ENCODE measurements at regions not wholly inside any gene's neighbourhood (a gene's known extent, or its start where the extent isn't known, plus 50 kb on each side); places are given as distances from the start of the nearest gene placed in this dataset.

DNA sequence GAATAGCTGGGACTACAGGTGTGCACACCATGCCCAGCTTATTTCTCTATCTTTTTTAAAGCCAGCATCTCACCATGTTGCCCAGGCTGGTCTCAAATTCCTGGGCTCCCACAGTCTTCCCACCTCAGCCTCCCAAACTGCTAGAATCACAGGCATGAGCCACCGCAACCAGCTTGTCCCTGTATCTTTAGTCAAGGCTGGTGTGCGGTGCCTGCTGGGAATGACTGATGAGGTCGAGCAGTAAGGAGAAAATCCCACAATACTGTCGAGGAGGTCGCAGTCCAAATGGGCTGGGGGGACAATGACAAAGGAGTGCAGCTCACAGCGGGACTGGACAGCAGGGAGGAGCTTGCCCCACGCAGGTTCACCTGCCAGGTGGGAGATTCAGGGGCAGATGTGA is 50.2 kb upstream of the CALN1 start:
- Histone ChIP-seq H4K20me1 (ENCODE audit: insufficient read depth, low read length) (no peaks in the 10 kb centered on the region), H2AFZ (ENCODE audit: low read length) (no peak overlapping the region), H3K9me3 (ENCODE audit: low read length) (no peaks in the 10 kb centered on the region), H3K27ac (ENCODE audit: low read depth, low read length, poor library complexity, severe bottlenecking) (no peak overlapping the region), H3K79me2 (ENCODE audit: insufficient read depth, low read depth, low read length) (no peaks in the 10 kb centered on the region), H3K4me2 (ENCODE audit: low read length) (no peak overlapping the region), H3K4me3 (ENCODE audit: low read depth, low read length, poor library complexity, severe bottlenecking) (no peak overlapping the region), H3K4me1 (ENCODE audit: insufficient read depth, low read length, poor library complexity, severe bottlenecking) (no peaks in the 10 kb centered on the region), H3K9me2 (ENCODE audit: insufficient read depth, low read length) (no peaks in the 10 kb centered on the region), H3K36me3 (ENCODE audit: insufficient read depth, low read length) (no peaks in the 10 kb centered on the region)
- CTCF ChIA-PET (ENCODE audit: unreplicated experiment), result no interaction called here
- DNase-seq (ENCODE audit: low spot score), result no peak
- POLR2A ChIA-PET, result interaction anchor here (0.6 kb wide), 1 partner anchor 73 kb away, joined by 4 read pairs; no protein-coding TSS in a partner anchor
- intact Hi-C loops (cut with micrococcal nuclease; ENCODE audit: unreplicated experiment), result no loop called here
- TF ChIP-seq EZH2phosphoT487 (IDR thresholded peaks at IDR 0.05; ENCODE audit: borderline replicate concordance, low read depth, low read length), result no peak
- TF ChIP-seq, protein P1, sequence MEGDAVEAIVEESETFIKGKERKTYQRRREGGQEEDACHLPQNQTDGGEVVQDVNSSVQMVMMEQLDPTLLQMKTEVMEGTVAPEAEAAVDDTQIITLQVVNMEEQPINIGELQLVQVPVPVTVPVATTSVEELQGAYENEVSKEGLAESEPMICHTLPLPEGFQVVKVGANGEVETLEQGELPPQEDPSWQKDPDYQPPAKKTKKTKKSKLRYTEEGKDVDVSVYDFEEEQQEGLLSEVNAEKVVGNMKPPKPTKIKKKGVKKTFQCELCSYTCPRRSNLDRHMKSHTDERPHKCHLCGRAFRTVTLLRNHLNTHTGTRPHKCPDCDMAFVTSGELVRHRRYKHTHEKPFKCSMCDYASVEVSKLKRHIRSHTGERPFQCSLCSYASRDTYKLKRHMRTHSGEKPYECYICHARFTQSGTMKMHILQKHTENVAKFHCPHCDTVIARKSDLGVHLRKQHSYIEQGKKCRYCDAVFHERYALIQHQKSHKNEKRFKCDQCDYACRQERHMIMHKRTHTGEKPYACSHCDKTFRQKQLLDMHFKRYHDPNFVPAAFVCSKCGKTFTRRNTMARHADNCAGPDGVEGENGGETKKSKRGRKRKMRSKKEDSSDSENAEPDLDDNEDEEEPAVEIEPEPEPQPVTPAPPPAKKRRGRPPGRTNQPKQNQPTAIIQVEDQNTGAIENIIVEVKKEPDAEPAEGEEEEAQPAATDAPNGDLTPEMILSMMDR (conservative IDR thresholded peaks at IDR 0.05; ENCODE audit: low read length), result no peak
- no TSS peak for BruUV-seq (replicated peaks)
